IPS-20b (cell line): ENCODE measurements at regions not wholly inside any gene's neighbourhood (a gene's known extent, or its start where the extent isn't known, plus 50 kb on each side); places are given as distances from the start of the nearest gene placed in this dataset.

Experiments used
- H3K27ac ChIP-seq: one replicate; pipeline ENCODE4 v1.5.1; 2013; ENCODE audit warnings: low read length
- H3K27me3 ChIP-seq: 2 replicates; pipeline ENCODE4 v1.6.1; 2013; ENCODE audit warnings: mild to moderate bottlenecking, low read length, inconsistent platforms; ENCODE audit not compliant: insufficient read depth
- H3K36me3 ChIP-seq: 2 replicates; pipeline ENCODE4 v1.6.1; 2013; ENCODE audit warnings: low read depth, mild to moderate bottlenecking, inconsistent platforms, low read length, moderate library complexity; ENCODE audit not compliant: insufficient read depth
- H3K4me1 ChIP-seq: 2 replicates; pipeline ENCODE4 v1.6.1; 2013; ENCODE audit warnings: mild to moderate bottlenecking, control low read depth, inconsistent platforms, low read length, moderate library complexity; ENCODE audit not compliant: insufficient read depth
- H3K4me3 ChIP-seq: 2 replicates; pipeline ENCODE4 v1.5.1; 2013; ENCODE audit warnings: mild to moderate bottlenecking, low read length, inconsistent platforms
- H3K9ac ChIP-seq: 2 replicates; pipeline ENCODE4 v1.6.1; 2013; ENCODE audit warnings: low read depth, mild to moderate bottlenecking, inconsistent platforms, low read length, moderate library complexity
- H3K9me3 ChIP-seq: 2 replicates; pipeline ENCODE4 v1.6.1; 2013; ENCODE audit warnings: mild to moderate bottlenecking, low read depth, low read length, inconsistent platforms; ENCODE audit not compliant: insufficient read depth

- Histone ChIP-seq H3K27me3 (no peaks in the 10 kb centered on the region), H3K4me1 (no peaks in the 10 kb centered on the region), H3K9me3 (no peaks in the 10 kb centered on the region), H3K36me3 (no peaks in the 10 kb centered on the region), H3K27ac (no peak overlapping the region), H3K9ac (no peak overlapping the region), H3K4me3 (no peak overlapping the region)
These were observed 89.7 kb upstream of the CXCR4 start for GRCh38 chr2:136207665-136208064.

DNA sequence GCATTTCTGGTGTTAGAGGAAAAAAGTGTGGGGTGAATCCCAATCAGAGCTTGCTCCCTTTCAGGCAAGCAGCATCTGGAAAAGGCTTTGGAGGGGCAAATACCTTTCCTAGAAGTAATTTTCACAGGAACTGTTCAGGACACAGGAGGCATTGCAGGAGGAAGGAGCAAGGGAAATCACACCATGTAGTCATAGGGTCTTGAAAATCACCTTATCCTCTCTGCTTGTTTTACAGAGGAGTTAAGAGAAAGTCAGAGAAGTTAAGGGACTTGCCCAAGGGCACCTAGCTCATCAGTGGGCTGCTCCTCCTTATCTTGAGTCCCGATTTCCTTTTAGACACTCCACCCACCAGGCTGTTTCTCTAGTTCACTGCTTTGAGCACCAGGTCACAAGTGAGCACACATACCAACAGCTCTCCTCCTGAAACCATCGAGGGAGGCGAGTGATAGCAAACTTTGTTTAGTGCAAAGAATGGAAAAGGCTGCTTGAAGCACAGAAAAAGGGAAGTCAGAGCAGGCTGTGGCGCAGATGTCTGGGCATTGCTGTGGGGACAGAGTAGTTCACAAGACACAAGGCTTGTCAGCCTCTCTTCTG, 89.2 kb upstream of the CXCR4 start:
- H3K4me1 ChIP-seq: no peaks in the 10 kb centered on the region
- H3K27me3 ChIP-seq: no peaks in the 10 kb centered on the region
- no peak overlapping the region for H3K27ac ChIP-seq
- peaks cover 1% of the 10 kb centered on the region; the same call in 1 of the 2 replicates for H3K9me3 ChIP-seq
- H3K4me3 ChIP-seq: no peak overlapping the region
- no peaks in the 10 kb centered on the region for H3K36me3 ChIP-seq
- no peak overlapping the region for H3K9ac ChIP-seq

- Histone ChIP-seq H3K36me3 (no peaks in the 10 kb centered on the region), H3K9me3 (peaks cover 3% of the 10 kb centered on the region; the same call in 1 of the 2 replicates), H3K9ac (no peak overlapping the region), H3K27me3 (no peaks in the 10 kb centered on the region), H3K27ac (no peak overlapping the region), H3K4me1 (no peaks in the 10 kb centered on the region), H3K4me3 (no peak overlapping the region)
These were observed 88.7 kb upstream of the CXCR4 start for GRCh38 chr2:136206613-136207012.

- peaks cover 3% of the 10 kb centered on the region; the same call in 1 of the 2 replicates for H3K9me3 ChIP-seq
- no peak overlapping the region for H3K27ac ChIP-seq
- H3K4me1 ChIP-seq: no peaks in the 10 kb centered on the region
- H3K27me3 ChIP-seq: no peaks in the 10 kb centered on the region
- H3K9ac ChIP-seq: no peak overlapping the region
- no peaks in the 10 kb centered on the region for H3K36me3 ChIP-seq
- no peak overlapping the region for H3K4me3 ChIP-seq
These were observed 87.7 kb upstream of the CXCR4 start for GRCh38 chr2:136205615-136206014.

- H3K27ac ChIP-seq: no peak overlapping the region
- H3K9ac ChIP-seq: no peak overlapping the region
- H3K36me3 ChIP-seq: no peaks in the 10 kb centered on the region
- H3K4me3 ChIP-seq: no peak overlapping the region
- no peaks in the 10 kb centered on the region for H3K4me1 ChIP-seq
- H3K27me3 ChIP-seq: no peaks in the 10 kb centered on the region
- H3K9me3 ChIP-seq: peaks cover 3% of the 10 kb centered on the region; the same call in 1 of the 2 replicates
These were observed 87.0 kb upstream of the CXCR4 start for GRCh38 chr2:136204971-136205370.

GRCh38 chr2:136195226-136195625, 77.3 kb upstream of the CXCR4 start:
- H3K27ac ChIP-seq: no peak overlapping the region
- H3K9ac ChIP-seq: no peak overlapping the region
- H3K9me3 ChIP-seq: no peaks in the 10 kb centered on the region; the same call in 1 of the 2 replicates
- no peaks in the 10 kb centered on the region for H3K27me3 ChIP-seq
- no peaks in the 10 kb centered on the region for H3K36me3 ChIP-seq
- no peaks in the 10 kb centered on the region for H3K4me1 ChIP-seq
- H3K4me3 ChIP-seq: no peak overlapping the region

- H3K36me3 ChIP-seq: no peaks in the 10 kb centered on the region
- no peaks in the 10 kb centered on the region for H3K27me3 ChIP-seq
- no peak overlapping the region for H3K27ac ChIP-seq
- no peaks in the 10 kb centered on the region; the same call in 1 of the 2 replicates for H3K4me1 ChIP-seq
- H3K4me3 ChIP-seq: no peak overlapping the region
- no peak overlapping the region for H3K9ac ChIP-seq
- no peaks in the 10 kb centered on the region; the same call in 1 of the 2 replicates for H3K9me3 ChIP-seq
These were observed 73.1 kb upstream of the CXCR4 start for GRCh38 chr2:136191041-136191440.

DNA sequence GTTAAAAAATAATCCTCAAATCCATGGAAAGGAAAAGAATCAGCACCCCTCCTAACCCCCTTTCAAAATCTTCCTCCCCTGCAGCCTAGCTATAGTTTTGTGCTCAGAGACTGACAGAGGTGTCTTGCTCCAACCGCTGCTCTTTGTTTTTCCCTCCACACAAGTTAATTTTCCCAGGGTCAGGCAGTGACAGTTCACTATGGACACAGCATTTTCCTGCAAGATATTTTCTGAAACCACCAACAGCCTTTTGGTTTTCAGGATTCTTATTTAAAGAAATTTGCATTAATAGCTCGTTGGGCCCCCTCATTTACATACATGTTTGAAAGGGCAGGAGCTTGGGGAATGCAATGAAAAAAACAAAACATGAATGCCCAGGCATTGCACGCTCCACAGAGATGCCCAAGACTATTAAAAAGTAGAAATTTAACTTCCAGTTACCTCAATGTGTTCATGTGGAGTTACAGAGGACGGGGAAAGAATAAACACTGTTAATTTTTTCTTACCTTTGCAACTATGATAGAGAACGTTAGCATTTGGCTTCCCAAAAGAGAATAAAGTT, 71.4 kb upstream of the CXCR4 start:
- peaks cover 2% of the 10 kb centered on the region; the same call in 1 of the 2 replicates for H3K4me1 ChIP-seq
- H3K9ac ChIP-seq: no peak overlapping the region
- no peaks in the 10 kb centered on the region for H3K36me3 ChIP-seq
- H3K27ac ChIP-seq: no peak overlapping the region
- no peaks in the 10 kb centered on the region; the same call in 1 of the 2 replicates for H3K9me3 ChIP-seq
- H3K27me3 ChIP-seq: no peaks in the 10 kb centered on the region
- H3K4me3 ChIP-seq: no peak overlapping the region

DNA sequence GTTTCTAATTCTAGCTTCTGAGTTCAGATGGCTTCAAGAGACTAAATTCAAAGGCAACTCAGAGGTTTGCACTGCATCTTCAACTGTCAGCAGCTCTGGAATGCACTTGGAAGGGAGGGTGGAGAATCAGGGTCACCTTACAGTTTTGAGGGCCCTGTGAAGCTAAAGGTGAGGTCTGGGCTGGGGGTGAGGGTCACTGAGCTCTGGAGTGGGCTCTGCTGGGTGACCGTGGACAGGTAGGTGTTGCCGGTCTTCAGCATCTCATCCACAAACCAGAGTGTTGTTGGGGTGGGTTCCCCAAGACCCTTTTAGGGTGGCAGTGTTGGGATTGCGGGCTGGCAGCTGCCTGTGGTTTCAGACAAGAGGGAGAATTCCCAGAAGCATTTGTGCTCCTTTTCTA, 70.1 kb upstream of the CXCR4 start:
- Histone ChIP-seq H3K27me3 (no peaks in the 10 kb centered on the region), H3K36me3 (no peaks in the 10 kb centered on the region), H3K9ac (no peak overlapping the region), H3K4me1 (peaks cover 2% of the 10 kb centered on the region; the same call in 1 of the 2 replicates), H3K27ac (no peak overlapping the region), H3K9me3 (no peaks in the 10 kb centered on the region; the same call in 1 of the 2 replicates), H3K4me3 (no peak overlapping the region)

- Histone ChIP-seq H3K27ac (no peak overlapping the region), H3K4me3 (no peak overlapping the region), H3K9ac (no peak overlapping the region), H3K9me3 (no peaks in the 10 kb centered on the region), H3K27me3 (no peaks in the 10 kb centered on the region), H3K36me3 (no peaks in the 10 kb centered on the region), H3K4me1 (peaks cover 2% of the 10 kb centered on the region; the same call in 1 of the 2 replicates)
These were observed 68.2 kb upstream of the CXCR4 start for GRCh38 chr2:136185981-136186776.

- H3K36me3 ChIP-seq: no peaks in the 10 kb centered on the region
- H3K4me3 ChIP-seq: no peak overlapping the region
- H3K27ac ChIP-seq: no peak overlapping the region
- 0 out of 2 replicates have a peak, but pooled peaks cover 2% of the 10 kb centered on the region for H3K4me1 ChIP-seq
- no peaks in the 10 kb centered on the region for H3K27me3 ChIP-seq
- H3K9me3 ChIP-seq: no peaks in the 10 kb centered on the region
- H3K9ac ChIP-seq: no peak overlapping the region
These were observed 65.1 kb upstream of the CXCR4 start for GRCh38 chr2:136183097-136183496.
